ENCODE measurements at regions not wholly inside any gene's neighbourhood (a gene's known extent, or its start where the extent isn't known, plus 50 kb on each side); places are given as distances from the start of the nearest gene placed in this dataset.

DNA sequence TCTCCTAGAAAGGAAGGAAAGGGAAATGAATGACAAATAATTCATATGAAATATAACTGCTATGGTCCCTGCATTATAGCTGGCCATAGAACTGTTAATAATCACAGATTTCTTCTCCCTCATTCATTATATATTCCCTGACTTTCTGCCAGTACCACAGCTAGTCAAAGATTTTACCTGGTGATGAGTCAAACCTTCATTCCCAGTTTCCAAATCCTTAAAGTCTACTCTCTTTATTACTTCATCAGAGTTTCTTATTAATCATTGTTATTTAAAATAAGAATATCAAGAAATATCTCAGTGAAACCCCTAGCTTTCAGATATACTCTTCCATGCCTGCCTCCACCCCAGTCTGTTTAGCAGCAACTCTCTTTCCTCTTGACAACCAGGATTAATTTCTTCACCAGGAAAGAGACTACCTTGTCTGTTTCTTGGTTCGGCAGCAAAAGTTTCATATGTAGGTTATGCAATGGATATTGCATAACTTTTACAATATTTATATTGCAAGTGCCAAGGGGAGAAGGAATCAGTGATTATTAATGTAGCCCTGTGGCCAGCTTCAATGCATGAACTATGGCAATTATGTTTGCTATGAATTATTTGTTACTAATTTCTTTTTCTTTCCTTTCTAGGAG, 533.8 kb downstream of the FBXO15 start:
- Mint-ChIP-seq H3K9me3 (peaks cover 6% of the 10 kb centered on the region), H3K27ac (no peak overlapping the region), H3K36me3 (no peaks in the 10 kb centered on the region), H3K4me1 (ENCODE audit: unreplicated experiment) (no peaks in the 10 kb centered on the region), H3K4me3 (no peak overlapping the region), H3K27me3 (peaks cover 9% of the 10 kb centered on the region)
- TF ChIP-seq, protein P1, sequence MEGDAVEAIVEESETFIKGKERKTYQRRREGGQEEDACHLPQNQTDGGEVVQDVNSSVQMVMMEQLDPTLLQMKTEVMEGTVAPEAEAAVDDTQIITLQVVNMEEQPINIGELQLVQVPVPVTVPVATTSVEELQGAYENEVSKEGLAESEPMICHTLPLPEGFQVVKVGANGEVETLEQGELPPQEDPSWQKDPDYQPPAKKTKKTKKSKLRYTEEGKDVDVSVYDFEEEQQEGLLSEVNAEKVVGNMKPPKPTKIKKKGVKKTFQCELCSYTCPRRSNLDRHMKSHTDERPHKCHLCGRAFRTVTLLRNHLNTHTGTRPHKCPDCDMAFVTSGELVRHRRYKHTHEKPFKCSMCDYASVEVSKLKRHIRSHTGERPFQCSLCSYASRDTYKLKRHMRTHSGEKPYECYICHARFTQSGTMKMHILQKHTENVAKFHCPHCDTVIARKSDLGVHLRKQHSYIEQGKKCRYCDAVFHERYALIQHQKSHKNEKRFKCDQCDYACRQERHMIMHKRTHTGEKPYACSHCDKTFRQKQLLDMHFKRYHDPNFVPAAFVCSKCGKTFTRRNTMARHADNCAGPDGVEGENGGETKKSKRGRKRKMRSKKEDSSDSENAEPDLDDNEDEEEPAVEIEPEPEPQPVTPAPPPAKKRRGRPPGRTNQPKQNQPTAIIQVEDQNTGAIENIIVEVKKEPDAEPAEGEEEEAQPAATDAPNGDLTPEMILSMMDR (conservative IDR thresholded peaks at IDR 0.05) = no peak
- DNase-seq (ENCODE audit: extremely low spot score, unreplicated experiment) = no peak

DNA sequence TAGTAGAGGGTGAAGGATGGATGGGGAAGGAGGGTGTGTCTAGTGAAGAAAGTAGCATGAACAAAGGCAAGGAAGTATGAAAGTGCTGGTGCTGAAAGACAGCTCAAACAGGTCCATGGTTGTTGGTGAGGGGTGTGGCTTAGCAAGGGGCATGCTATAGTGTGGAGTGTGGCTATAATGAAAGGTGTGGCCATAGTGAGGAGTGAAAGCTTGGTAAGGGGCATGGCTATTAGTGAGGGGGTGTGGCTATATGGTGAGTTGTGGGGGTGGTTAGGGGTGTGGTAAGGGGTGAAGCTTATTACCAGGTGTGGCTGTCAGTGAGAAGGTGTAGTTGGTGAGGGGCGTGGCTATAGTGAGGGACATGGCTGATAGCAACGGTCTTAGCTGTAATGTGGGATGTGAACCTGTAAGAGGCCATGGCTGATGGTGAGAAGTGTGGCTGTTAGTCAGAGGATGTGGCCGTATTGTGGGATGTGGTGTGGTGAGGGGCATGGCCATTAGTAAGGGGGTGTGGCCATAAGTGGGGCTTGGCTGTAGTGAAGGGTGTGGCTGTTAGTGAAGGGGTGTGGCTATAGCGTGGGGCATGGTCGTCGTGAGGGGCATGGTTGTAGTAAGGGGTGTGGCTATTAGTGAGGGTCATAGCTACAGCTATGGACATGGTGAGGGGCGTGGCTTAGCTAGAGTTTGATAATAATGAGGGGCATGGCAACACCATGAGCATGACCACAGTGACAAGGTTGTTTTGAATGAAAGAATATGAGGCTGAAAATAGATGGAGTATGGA, 549.6 kb downstream of the FBXO15 start:
- TF ChIP-seq, protein P1 (conservative IDR thresholded peaks at IDR 0.05) = no peak
- Mint-ChIP-seq H3K4me3 (no peak overlapping the region), H3K4me1 (ENCODE audit: unreplicated experiment) (no peaks in the 10 kb centered on the region), H3K27me3 (peaks cover 3% of the 10 kb centered on the region), H3K27ac (no peak overlapping the region), H3K9me3 (no peaks in the 10 kb centered on the region), H3K36me3 (no peaks in the 10 kb centered on the region)
- DNase-seq (ENCODE audit: extremely low spot score, unreplicated experiment) = no peak

DNA sequence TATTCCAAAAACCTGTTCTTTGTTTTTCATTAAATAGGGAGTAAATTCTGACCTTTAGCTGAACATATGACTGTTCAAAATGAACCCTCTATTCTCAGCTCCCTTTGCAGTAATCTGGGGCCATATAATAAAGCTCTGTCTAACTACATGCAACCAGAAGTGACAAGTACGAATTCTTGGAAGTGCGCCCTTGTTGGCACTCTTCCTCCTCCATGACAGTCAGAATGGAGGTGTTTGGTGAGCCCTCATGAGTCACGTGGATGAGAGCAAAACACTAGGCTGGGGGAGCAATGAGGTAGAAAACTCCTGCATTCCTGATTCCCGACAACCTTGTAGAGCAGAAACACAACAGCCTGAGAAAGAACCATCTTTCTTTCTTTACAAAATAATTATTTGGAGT, 552.9 kb downstream of the FBXO15 start:
- TF ChIP-seq, protein P1 (conservative IDR thresholded peaks at IDR 0.05) = no peak
- Mint-ChIP-seq H3K4me1 (ENCODE audit: unreplicated experiment) (no peaks in the 10 kb centered on the region), H3K27me3 (peaks cover 3% of the 10 kb centered on the region), H3K9me3 (no peaks in the 10 kb centered on the region), H3K4me3 (no peak overlapping the region), H3K27ac (no peak overlapping the region), H3K36me3 (no peaks in the 10 kb centered on the region)
- no peak for DNase-seq (ENCODE audit: extremely low spot score, unreplicated experiment)

DNA sequence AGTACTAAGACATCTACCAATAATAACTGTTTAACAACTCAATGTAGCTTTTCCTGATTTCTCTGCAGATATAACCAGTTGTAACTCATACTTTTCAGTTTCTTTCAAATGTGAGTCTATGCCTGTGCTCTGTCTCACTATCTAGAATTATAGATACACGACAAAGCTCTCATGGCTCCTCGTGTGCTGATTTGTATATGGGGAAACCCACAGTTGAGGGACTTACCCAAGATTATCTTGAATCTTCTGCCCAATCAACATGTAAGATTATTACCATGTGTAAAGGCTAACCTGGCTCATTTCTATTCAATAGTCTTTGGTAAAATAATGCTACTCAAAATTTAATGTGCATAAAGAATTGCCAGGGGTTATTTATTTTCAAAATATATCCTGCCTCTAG, 554.4 kb downstream of the FBXO15 start:
- no peak for DNase-seq (ENCODE audit: extremely low spot score, unreplicated experiment)
- TF ChIP-seq, protein P1 (conservative IDR thresholded peaks at IDR 0.05) = no peak
- Mint-ChIP-seq H3K9me3 (no peaks in the 10 kb centered on the region), H3K36me3 (no peaks in the 10 kb centered on the region), H3K4me1 (ENCODE audit: unreplicated experiment) (no peaks in the 10 kb centered on the region), H3K4me3 (no peak overlapping the region), H3K27ac (no peak overlapping the region), H3K27me3 (no peaks in the 10 kb centered on the region)

DNA sequence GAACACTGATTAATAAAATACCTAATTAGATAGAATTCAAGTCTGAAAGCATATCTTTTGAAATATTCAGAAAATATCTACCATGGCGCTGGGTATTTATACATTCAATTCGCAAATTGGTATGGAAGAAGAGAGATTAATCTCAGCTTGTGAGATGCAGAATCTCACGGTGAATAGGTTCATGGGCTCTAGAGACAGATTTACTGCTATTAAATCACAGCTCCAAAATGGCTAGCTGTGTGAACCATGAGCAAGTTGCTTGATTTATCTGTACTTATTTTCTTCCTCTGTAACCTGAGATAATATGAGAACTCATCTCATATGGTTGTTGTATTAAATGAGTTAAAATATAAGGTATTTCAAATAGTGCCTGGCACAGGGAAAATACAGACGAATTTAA, 556.7 kb downstream of the FBXO15 start:
- no peaks in the 10 kb centered on the region for H3K27me3 Mint-ChIP-seq
- no peaks in the 10 kb centered on the region for H3K4me1 Mint-ChIP-seq (ENCODE audit: unreplicated experiment)
- TF ChIP-seq, protein P1 (conservative IDR thresholded peaks at IDR 0.05) = no peak
- no peaks in the 10 kb centered on the region for H3K9me3 Mint-ChIP-seq
- no peaks in the 10 kb centered on the region for H3K36me3 Mint-ChIP-seq
- no peak overlapping the region for H3K4me3 Mint-ChIP-seq
- no peak overlapping the region for H3K27ac Mint-ChIP-seq
- DNase-seq (ENCODE audit: extremely low spot score, unreplicated experiment) = no peak

Data from type B pancreatic cell (in vitro differentiated cells).